IMR-90 (cell line): ENCODE measurements at regions not wholly inside any gene's neighbourhood (a gene's known extent, or its start where the extent isn't known, plus 50 kb on each side); places are given as distances from the start of the nearest gene placed in this dataset.

Source experiments
- ATAC-seq: fragments of 200-7000 bp; cut with Tn5 transposase; 2 replicates; pipeline ENCODE4 v1.9.1; 2020; ENCODE audit warnings: low read depth, mild to moderate bottlenecking, moderate library complexity
- BruUV-seq: library from RNA; stranded (reverse); fragments of 400-500 nt; replicated peaks from 2 replicates; lab custom pipeline; 2021; lab: Mats Ljungman, UMichigan
- CTCF ChIA-PET: fragments of 300-600 bp; formaldehyde crosslinking; extraction: SDS; loops from one replicate; lab custom pipeline; 2021; ENCODE audit warnings: antibody characterized with exemption; lab: Yijun Ruan, JAX
- POLR2A ChIA-PET: fragments of 300-600 bp; sonication (Branson Sonifier 250); formaldehyde crosslinking; loops from one replicate; lab custom pipeline; 2022; ENCODE audit warnings: antibody characterized with exemption; ENCODE audit not compliant: unreplicated experiment; lab: Charles Lee
- DNase-seq: peaks from one replicate; pipeline ENCODE4 v3.0.0; 2013
- H2AFZ ChIP-seq: replicated peaks from 2 replicates; pipeline ENCODE3; 2013; ENCODE audit warnings: low read length, mild to moderate bottlenecking; ENCODE audit not compliant: poor library complexity
- H2AK5ac ChIP-seq: 2 replicates; pipeline ENCODE4 v1.6.1; 2013; ENCODE audit warnings: low read depth, low read length, inconsistent platforms
- H2AK9ac ChIP-seq: replicated peaks from 2 replicates; pipeline ENCODE3; 2013; ENCODE audit warnings: mild to moderate bottlenecking, low read depth, low read length, moderate library complexity; ENCODE audit not compliant: poor library complexity
- H2BK120ac ChIP-seq: 2 replicates; pipeline ENCODE4 v1.6.1; 2013; ENCODE audit warnings: low read depth, low read length, inconsistent platforms
- H2BK15ac ChIP-seq: 3 replicates; pipeline ENCODE4 v1.6.1; 2013; ENCODE audit warnings: low read depth, low read length, inconsistent platforms
- H2BK20ac ChIP-seq: 2 replicates; pipeline ENCODE4 v1.6.1; 2013; ENCODE audit warnings: low read depth, mild to moderate bottlenecking, inconsistent platforms, low read length, moderate library complexity
- H2BK5ac ChIP-seq: 2 replicates; pipeline ENCODE4 v1.6.1; 2013; ENCODE audit warnings: mild to moderate bottlenecking, low read depth, low read length, inconsistent platforms; ENCODE audit not compliant: poor library complexity, severe bottlenecking
- H3K14ac ChIP-seq: replicated peaks from 2 replicates; pipeline ENCODE4 v1.6.1; 2013; ENCODE audit warnings: low read depth, low read length, inconsistent platforms
- H3K18ac ChIP-seq: 2 replicates; pipeline ENCODE4 v1.6.1; 2013; ENCODE audit warnings: low read depth, low read length, control low read depth
- H3K23ac ChIP-seq: 2 replicates; pipeline ENCODE4 v1.6.1; 2013; ENCODE audit warnings: low read depth, low read length, inconsistent platforms
- H3K27ac ChIP-seq: 2 replicates; pipeline ENCODE4 v1.5.1; 2013; ENCODE audit warnings: mild to moderate bottlenecking, control low read depth, low read length; ENCODE audit not compliant: insufficient read depth
- H3K27me3 ChIP-seq: 2 replicates; pipeline ENCODE4 v1.6.1; 2013; ENCODE audit warnings: low read length; ENCODE audit not compliant: control insufficient read depth, insufficient read depth
- H3K36me3 ChIP-seq: 2 replicates; pipeline ENCODE4 v1.6.1; 2013; ENCODE audit warnings: low read length, mixed read lengths; ENCODE audit not compliant: control insufficient read depth, insufficient read depth
- H3K4ac ChIP-seq: 2 replicates; pipeline ENCODE4 v1.6.1; 2013; ENCODE audit warnings: low read depth, low read length, inconsistent platforms
- H3K4me1 ChIP-seq: 2 replicates; pipeline ENCODE4 v1.6.1; 2013; ENCODE audit warnings: low read length, mixed read lengths; ENCODE audit not compliant: control insufficient read depth, insufficient read depth
- H3K4me2 ChIP-seq: 2 replicates; pipeline ENCODE4 v1.6.1; 2013; ENCODE audit warnings: low read depth, mild to moderate bottlenecking, control low read depth, low read length, moderate library complexity
- H3K4me3 ChIP-seq: 2 replicates; pipeline ENCODE4 v1.5.1; 2013; ENCODE audit warnings: low read depth, mild to moderate bottlenecking, control low read depth, low read length, moderate library complexity; ENCODE audit not compliant: insufficient read depth
- H3K56ac ChIP-seq: 2 replicates; pipeline ENCODE4 v1.6.1; 2013; ENCODE audit warnings: low read length, inconsistent platforms; ENCODE audit not compliant: insufficient read depth; ENCODE audit errors: extremely low read depth
- H3K79me1 ChIP-seq, 2 experiments: 2 replicates each; pipeline ENCODE4 v1.6.1; 2013; ENCODE audit warnings: low read length in 2 of 2, inconsistent platforms in 1 of 2, low read depth in 1 of 2
- H3K9ac ChIP-seq: 2 replicates; pipeline ENCODE4 v1.6.1; 2013; ENCODE audit warnings: low read depth, low read length, control low read depth
- H3K9me1 ChIP-seq: 2 replicates; pipeline ENCODE4 v1.6.1; 2013; ENCODE audit warnings: low read length, inconsistent platforms; ENCODE audit not compliant: insufficient read depth
- H3K9me3 ChIP-seq: 2 replicates; pipeline ENCODE4 v1.6.1; 2013; ENCODE audit warnings: low read length; ENCODE audit not compliant: control insufficient read depth, insufficient read depth
- H4K20me1 ChIP-seq: 2 replicates; pipeline ENCODE4 v1.6.1; 2013; ENCODE audit warnings: low read length, inconsistent platforms; ENCODE audit not compliant: insufficient read depth
- H4K5ac ChIP-seq: 2 replicates; pipeline ENCODE4 v1.6.1; 2013; ENCODE audit warnings: mild to moderate bottlenecking, low read depth, low read length, control low read depth
- H4K8ac ChIP-seq, 2 experiments: 2 replicates each; pipeline ENCODE4 v1.6.1; 2013; ENCODE audit warnings: low read depth in 2 of 2, low read length in 2 of 2, control low read depth in 1 of 2, inconsistent platforms in 1 of 2
- H4K91ac ChIP-seq: 2 replicates; pipeline ENCODE4 v1.6.1; 2013; ENCODE audit warnings: low read depth, low read length, inconsistent platforms; ENCODE audit not compliant: insufficient read depth
- CEBPB ChIP-seq: IDR thresholded peaks from 2 replicates; pipeline ENCODE4 v1.6.1; 2012; ENCODE audit warnings: low read depth, low read length, improper control_type of control experiment
- CHD1 ChIP-seq: IDR thresholded peaks from 2 replicates; pipeline ENCODE4 v1.6.1; 2012; ENCODE audit warnings: low read depth, low read length, improper control_type of control experiment
- CTCF ChIP-seq: conservative IDR thresholded peaks from 2 replicates; pipeline ENCODE4 v1.5.1; 2012; ENCODE audit warnings: mild to moderate bottlenecking, low read depth, low read length, improper control_type of control experiment
- FOS ChIP-seq: fragments of 150-350 bp; IDR thresholded peaks from 2 replicates; pipeline ENCODE4 v1.6.1; 2016; ENCODE audit warnings: low read depth, low read length
- MAFK ChIP-seq: IDR thresholded peaks from 2 replicates; pipeline ENCODE4 v1.6.1; 2012; ENCODE audit warnings: low read depth, low read length, improper control_type of control experiment
- MXI1 ChIP-seq: IDR thresholded peaks from 2 replicates; pipeline ENCODE4 v1.6.1; 2012; ENCODE audit warnings: low read depth, mild to moderate bottlenecking, low read length, moderate library complexity, borderline replicate concordance
- NFE2L2 ChIP-seq: fragments of 150-350 bp; IDR thresholded peaks from 2 replicates; pipeline ENCODE4 v1.6.1; 2016; ENCODE audit warnings: low read depth, mild to moderate bottlenecking, low read length
- POLR2A ChIP-seq: IDR thresholded peaks from 2 replicates; pipeline ENCODE4 v1.6.1; 2012; ENCODE audit warnings: mild to moderate bottlenecking, low read depth, low read length
- RAD21 ChIP-seq: IDR thresholded peaks from 2 replicates; pipeline ENCODE4 v1.6.1; 2012; ENCODE audit warnings: low read length, improper control_type of control experiment
- RCOR1 ChIP-seq: IDR thresholded peaks from 2 replicates; pipeline ENCODE4 v1.6.1; 2012; ENCODE audit warnings: mild to moderate bottlenecking, low read length, improper control_type of control experiment; ENCODE audit not compliant: insufficient replicate concordance
- RFX5 ChIP-seq: IDR thresholded peaks from 2 replicates; pipeline ENCODE4 v1.8.0; 2012; ENCODE audit warnings: low read depth, mild to moderate bottlenecking, low read length, moderate library complexity
- SMC3 ChIP-seq: fragments of 150-350 bp; IDR thresholded peaks from 2 replicates; pipeline ENCODE4 v1.6.1; 2016; ENCODE audit warnings: low read depth, mild to moderate bottlenecking, antibody characterized with exemption, low read length, moderate library complexity
- USF2 ChIP-seq: fragments of 150-350 bp; IDR thresholded peaks from 2 replicates; pipeline ENCODE4 v1.6.1; 2017; ENCODE audit warnings: mild to moderate bottlenecking, antibody characterized with exemption, low read length, low read depth
- WGBS, 2 experiments: methylation state at CpG; one replicate each; pipeline versions ENCODE4 v1.1.5 to v1.1.7; 2013; ENCODE audit warnings: missing lambda C conversion rate in 2 of 2; ENCODE audit not compliant: insufficient read length in 1 of 2; ENCODE audit errors: extremely low coverage in 2 of 2; 5-methylcytosine and 5-hydroxymethylcytosine counted together
- dilution Hi-C: fragments of 300-500 bp; cut with HindIII; formaldehyde crosslinking; loops from one replicate; pipeline ENCODE4 v1.14.3; 2018; ENCODE audit warnings: low sequenced_read_pairs; ENCODE audit not compliant: unreplicated experiment
- in situ Hi-C: fragments of 300-500 bp; cut with MboI; formaldehyde crosslinking; loops from 3 replicates; pipeline ENCODE4 v1.14.3; 2019; ENCODE audit warnings: low sequenced_read_pairs, inconsistent platforms, mixed read lengths
- intact Hi-C: fragments of 100-400 bp; cut with micrococcal nuclease; formaldehyde crosslinking; loops from 2 replicates; pipeline ENCODE4 v1.10.0; 2022
- TF ChIP-seq, protein P1 (sequence below): fragments of 150-350 bp; IDR thresholded peaks from 2 replicates; pipeline ENCODE4 v1.6.1; 2016; ENCODE audit warnings: low read depth, mild to moderate bottlenecking, low read length, moderate library complexity, borderline replicate concordance

DNA sequence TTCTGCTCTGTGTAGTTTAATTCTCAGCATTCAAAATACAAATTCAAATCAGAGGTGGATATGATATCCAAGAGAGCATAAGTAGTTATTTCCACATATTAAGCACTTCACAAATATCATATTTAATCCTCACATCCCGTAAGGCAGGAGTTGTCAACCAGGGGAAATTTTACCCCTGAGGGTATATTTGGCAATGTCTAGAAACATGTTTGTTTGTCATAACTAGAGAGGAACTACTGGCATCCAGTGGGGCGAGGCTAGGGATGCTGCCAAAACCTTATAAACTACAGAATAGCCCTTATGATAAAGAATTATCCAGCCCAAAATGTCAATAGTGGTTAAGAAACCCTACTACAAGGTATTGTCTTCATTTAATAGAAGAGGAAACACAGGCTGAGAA, 619.4 kb downstream of the SLCO4C1 start:
- no peaks in the 10 kb centered on the region for H3K9me3 ChIP-seq
- no peak overlapping the region for H3K23ac ChIP-seq
- H3K79me1 ChIP-seq = no peaks in the 10 kb centered on the region
- H4K5ac ChIP-seq = no peak overlapping the region
- H2AK5ac ChIP-seq = no peak overlapping the region
- in situ Hi-C loops (no loop called here), dilution Hi-C loops (no loop called here), intact Hi-C loops (no loop called here)
- BruUV-seq = no TSS peak
- H3K9ac ChIP-seq = no peak overlapping the region
- no peak for TF ChIP-seq FOS
- TF ChIP-seq CTCF = no peak
- TF ChIP-seq CEBPB = no peak
- TF ChIP-seq RFX5 = no peak
- no peak for TF ChIP-seq RCOR1
- no peak for TF ChIP-seq SMC3
- TF ChIP-seq, protein P1, sequence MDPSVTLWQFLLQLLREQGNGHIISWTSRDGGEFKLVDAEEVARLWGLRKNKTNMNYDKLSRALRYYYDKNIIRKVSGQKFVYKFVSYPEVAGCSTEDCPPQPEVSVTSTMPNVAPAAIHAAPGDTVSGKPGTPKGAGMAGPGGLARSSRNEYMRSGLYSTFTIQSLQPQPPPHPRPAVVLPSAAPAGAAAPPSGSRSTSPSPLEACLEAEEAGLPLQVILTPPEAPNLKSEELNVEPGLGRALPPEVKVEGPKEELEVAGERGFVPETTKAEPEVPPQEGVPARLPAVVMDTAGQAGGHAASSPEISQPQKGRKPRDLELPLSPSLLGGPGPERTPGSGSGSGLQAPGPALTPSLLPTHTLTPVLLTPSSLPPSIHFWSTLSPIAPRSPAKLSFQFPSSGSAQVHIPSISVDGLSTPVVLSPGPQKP = no peak
- TF ChIP-seq CHD1 = no peak
- no peak for TF ChIP-seq MAFK
- TF ChIP-seq RAD21 = no peak
- TF ChIP-seq POLR2A = no peak
- no peak for TF ChIP-seq NFE2L2
- no peak for TF ChIP-seq MXI1
- TF ChIP-seq USF2 = no peak
- ATAC-seq = no peak
- no peak overlapping the region for H3K18ac ChIP-seq
- no peak overlapping the region for H3K4me2 ChIP-seq
- no CpG with 5 or more reads among the region's 2 CpGs for WGBS, 2 experiments
- H2AFZ ChIP-seq = no peak overlapping the region
- H3K4me3 ChIP-seq = no peak overlapping the region
- H3K27me3 ChIP-seq = no peaks in the 10 kb centered on the region
- no peak overlapping the region for H3K27ac ChIP-seq
- ChIA-PET CTCF (no interaction called here), POLR2A (no interaction called here)
- H3K4me1 ChIP-seq = no peaks in the 10 kb centered on the region
- H3K9me1 ChIP-seq = no peaks in the 10 kb centered on the region
- no peak overlapping the region for H4K91ac ChIP-seq
- no peak overlapping the region for H3K14ac ChIP-seq
- DNase-seq = no peak
- no peak overlapping the region for H4K8ac ChIP-seq
- H2AK9ac ChIP-seq = no peak overlapping the region
- no peaks in the 10 kb centered on the region for H3K36me3 ChIP-seq
- no peak overlapping the region for H3K4ac ChIP-seq
- no peak overlapping the region for H2BK5ac ChIP-seq
- H2BK20ac ChIP-seq = no peak overlapping the region
- H4K20me1 ChIP-seq = no peaks in the 10 kb centered on the region
- H2BK15ac ChIP-seq = no peak overlapping the region
- no peak overlapping the region for H2BK120ac ChIP-seq
- H3K56ac ChIP-seq = no peak overlapping the region
